HG03520 (cell line): ENCODE measurements at regions not wholly inside any gene's neighbourhood (a gene's known extent, or its start where the extent isn't known, plus 50 kb on each side); places are given as distances from the start of the nearest gene placed in this dataset.
A peak's percentile ranks its signal among the peaks of the same experiment; 100 is the strongest.
"Not testable (repeated sequence)": the region's sequence is repeated elsewhere in the genome, so short reads cannot be mapped to it uniquely, and the experiment has no call there.

Source experiments
- ATAC-seq: cut with Tn5 transposase; IDR thresholded peaks from one replicate; pipeline ENCODE4 v1.9.1; 2021; ENCODE audit warnings: mild to moderate bottlenecking, moderate library complexity; ENCODE audit not compliant: unreplicated experiment

- no peak for ATAC-seq
Observed at GRCh38 chr10:52368725-52369124, 54.6 kb downstream of the DKK1 start.

- ATAC-seq = not testable (repeated sequence)
Observed at GRCh38 chr10:52374207-52374606, 60.1 kb downstream of the DKK1 start.

GRCh38 chr10:52376694-52377354 is 62.7 kb downstream of the DKK1 start:
- ATAC-seq = no peak

GRCh38 chr10:52378124-52378523 is 64.0 kb downstream of the DKK1 start:
- no peak for ATAC-seq

GRCh38 chr10:52379287-52379686 is 65.2 kb downstream of the DKK1 start:
- no peak for ATAC-seq

- ATAC-seq = no peak
Observed at GRCh38 chr10:52383088-52383487, 69.0 kb downstream of the DKK1 start.

GRCh38 chr10:52387744-52388143 is 73.7 kb downstream of the DKK1 start:
- ATAC-seq = no peak

GRCh38 chr10:52390388-52390787 is 76.3 kb downstream of the DKK1 start:
- no peak for ATAC-seq

GRCh38 chr10:52391927-52392602 is 78.0 kb downstream of the DKK1 start:
- no peak for ATAC-seq

- ATAC-seq = no peak
Observed at GRCh38 chr10:52394246-52394645, 80.2 kb downstream of the DKK1 start.

GRCh38 chr10:52400562-52400961 is 86.5 kb downstream of the DKK1 start:
- ATAC-seq = no peak

- not testable (repeated sequence) for ATAC-seq
Observed at GRCh38 chr10:52403801-52404200, 89.7 kb downstream of the DKK1 start.

- ATAC-seq = no peak
Observed at GRCh38 chr10:52409195-52409594, 95.1 kb downstream of the DKK1 start.

- no peak for ATAC-seq
Observed at GRCh38 chr10:52409928-52410327, 95.8 kb downstream of the DKK1 start.

GRCh38 chr10:52410916-52411315 is 96.8 kb downstream of the DKK1 start:
- no peak for ATAC-seq

- ATAC-seq = no peak
Observed at GRCh38 chr10:52419281-52419680, 105.2 kb downstream of the DKK1 start.

GRCh38 chr10:52420656-52421055 is 106.6 kb downstream of the DKK1 start:
- no peak for ATAC-seq

GRCh38 chr10:52423369-52423768 is 109.3 kb downstream of the DKK1 start:
- ATAC-seq = no peak

- ATAC-seq = no peak
Observed at GRCh38 chr10:52424341-52424740, 110.3 kb downstream of the DKK1 start.

- ATAC-seq = no peak
Observed at GRCh38 chr10:52434734-52435133, 120.7 kb downstream of the DKK1 start.

GRCh38 chr10:52436664-52437063 is 122.6 kb downstream of the DKK1 start:
- ATAC-seq = no peak

- ATAC-seq = peak; percentile 84
Observed at GRCh38 chr10:52437205-52437646, 123.1 kb downstream of the DKK1 start.

- no peak for ATAC-seq
Observed at GRCh38 chr10:52438119-52438518, 124.0 kb downstream of the DKK1 start.
